ENCODE measurements at regions not wholly inside any gene's neighbourhood (a gene's known extent, or its start where the extent isn't known, plus 50 kb on each side); places are given as distances from the start of the nearest gene placed in this dataset.
"Not testable (repeated sequence)": the region's sequence is repeated elsewhere in the genome, so short reads cannot be mapped to it uniquely, and the experiment has no call there.

- DNase-seq, result no peak
These were observed 51.5 kb upstream of the MELK start for GRCh38 chr9:36521148-36521547.

GRCh38 chr9:36517131-36517530 is 55.6 kb upstream of the MELK start:
- no peak for DNase-seq

- DNase-seq, result no peak
These were observed 68.5 kb upstream of the MELK start for GRCh38 chr9:36504156-36504555.

GRCh38 chr9:36503172-36504088 is 69.3 kb upstream of the MELK start:
- no peak for DNase-seq

- DNase-seq, result no peak
These were observed 71.0 kb upstream of the MELK start for GRCh38 chr9:36501727-36502126.

- not testable (repeated sequence) for DNase-seq
These were observed 71.8 kb upstream of the MELK start for GRCh38 chr9:36500931-36501330.

- peak; percentile 96 for DNase-seq
These were observed 73.4 kb upstream of the MELK start for GRCh38 chr9:36499174-36499890.

GRCh38 chr9:36493564-36493963 is 79.1 kb upstream of the MELK start:
- DNase-seq, result not testable (repeated sequence)

- DNase-seq, result no peak
These were observed 79.8 kb upstream of the MELK start for GRCh38 chr9:36492865-36493264.

GRCh38 chr9:36489453-36489852 is 83.2 kb upstream of the MELK start:
- DNase-seq, result no peak

GRCh38 chr9:36488389-36488756 is 84.3 kb upstream of the MELK start:
- no peak for DNase-seq

GRCh38 chr9:36487482-36488388 is 85.0 kb upstream of the MELK start:
- DNase-seq, result peak; percentile 97

GRCh38 chr9:36486933-36487481 is 85.7 kb upstream of the MELK start:
- DNase-seq, result peak; percentile 51

- peak; percentile 37 for DNase-seq
These were observed 86.3 kb upstream of the MELK start for GRCh38 chr9:36486329-36486932.

GRCh38 chr9:36485647-36486328 is 85.7 kb upstream of the RNF38 start:
- no peak for DNase-seq

- DNase-seq, result no peak
These were observed 84.1 kb upstream of the RNF38 start for GRCh38 chr9:36484124-36484523.

- DNase-seq, result no peak
These were observed 79.0 kb upstream of the RNF38 start for GRCh38 chr9:36479101-36479500.

GRCh38 chr9:36471359-36471758 is 71.3 kb upstream of the RNF38 start:
- no peak for DNase-seq

- DNase-seq, result no peak
These were observed 70.7 kb upstream of the RNF38 start for GRCh38 chr9:36470643-36471290.

GRCh38 chr9:36463467-36463866 is 63.4 kb upstream of the RNF38 start:
- no peak for DNase-seq

- no peak for DNase-seq
These were observed 62.2 kb upstream of the RNF38 start for GRCh38 chr9:36462245-36462644.
